Activated effector memory CD4-positive, alpha-beta T cell treated with Interleukin-2 at 50 U/mL for 16 hours (primary cell): ENCODE measurements at regions not wholly inside any gene's neighbourhood (a gene's known extent, or its start where the extent isn't known, plus 50 kb on each side); places are given as distances from the start of the nearest gene placed in this dataset.

Source experiments
- DNase-seq: peaks from one replicate; pipeline ENCODE4 v3.0.0-alpha.2; 2020

GRCh38 chr5:86880785-86881492 lies 263.2 kb downstream of the COX7C start:
- DNase-seq = peak; percentile 13

- DNase-seq = no peak
These were observed 263.9 kb downstream of the COX7C start for GRCh38 chr5:86881493-86882090.

GRCh38 chr5:86884608-86885007 lies 266.9 kb downstream of the COX7C start:
- DNase-seq = no peak

GRCh38 chr5:86885011-86885410 lies 267.3 kb downstream of the COX7C start:
- no peak for DNase-seq

GRCh38 chr5:86885489-86886230 lies 267.9 kb downstream of the COX7C start:
- DNase-seq = no peak

- no peak for DNase-seq
These were observed 272.6 kb downstream of the COX7C start for GRCh38 chr5:86890375-86890774.

GRCh38 chr5:86894056-86894455 lies 276.3 kb downstream of the COX7C start:
- DNase-seq = no peak

GRCh38 chr5:86896916-86897315 lies 279.2 kb downstream of the COX7C start:
- DNase-seq = no peak

GRCh38 chr5:86909418-86910295 lies 291.9 kb downstream of the COX7C start:
- no peak for DNase-seq

GRCh38 chr5:86917117-86917579 lies 299.4 kb downstream of the COX7C start:
- no peak for DNase-seq

GRCh38 chr5:86918246-86918645 lies 300.5 kb downstream of the COX7C start:
- no peak for DNase-seq

- DNase-seq = no peak
These were observed 308.3 kb downstream of the COX7C start for GRCh38 chr5:86926033-86926432.

GRCh38 chr5:86929123-86929766 lies 311.5 kb downstream of the COX7C start:
- DNase-seq = no peak

GRCh38 chr5:86951761-86952160 lies 315.9 kb upstream of the RASA1 start:
- no peak for DNase-seq

GRCh38 chr5:86964889-86965288 lies 302.8 kb upstream of the RASA1 start:
- no peak for DNase-seq

- no peak for DNase-seq
These were observed 299.4 kb upstream of the RASA1 start for GRCh38 chr5:86968301-86968753.

- DNase-seq = no peak
These were observed 297.3 kb upstream of the RASA1 start for GRCh38 chr5:86970361-86970760.

GRCh38 chr5:86971034-86971571 lies 296.6 kb upstream of the RASA1 start:
- no peak for DNase-seq

GRCh38 chr5:86974955-86975354 lies 292.7 kb upstream of the RASA1 start:
- DNase-seq = no peak

- DNase-seq = no peak
These were observed 290.5 kb upstream of the RASA1 start for GRCh38 chr5:86977190-86977589.

- no peak for DNase-seq
These were observed 289.9 kb upstream of the RASA1 start for GRCh38 chr5:86977808-86978207.

- DNase-seq = no peak
These were observed 287.8 kb upstream of the RASA1 start for GRCh38 chr5:86979811-86980411.
